NAMALWA (cell line): ENCODE measurements at regions not wholly inside any gene's neighbourhood (a gene's known extent, or its start where the extent isn't known, plus 50 kb on each side); places are given as distances from the start of the nearest gene placed in this dataset.
A peak's percentile ranks its signal among the peaks of the same experiment; 100 is the strongest.

Source experiments
- DNase-seq: peaks from one replicate; pipeline ENCODE4 v3.0.0-alpha.2; 2015; ENCODE audit warnings: low spot score

DNA sequence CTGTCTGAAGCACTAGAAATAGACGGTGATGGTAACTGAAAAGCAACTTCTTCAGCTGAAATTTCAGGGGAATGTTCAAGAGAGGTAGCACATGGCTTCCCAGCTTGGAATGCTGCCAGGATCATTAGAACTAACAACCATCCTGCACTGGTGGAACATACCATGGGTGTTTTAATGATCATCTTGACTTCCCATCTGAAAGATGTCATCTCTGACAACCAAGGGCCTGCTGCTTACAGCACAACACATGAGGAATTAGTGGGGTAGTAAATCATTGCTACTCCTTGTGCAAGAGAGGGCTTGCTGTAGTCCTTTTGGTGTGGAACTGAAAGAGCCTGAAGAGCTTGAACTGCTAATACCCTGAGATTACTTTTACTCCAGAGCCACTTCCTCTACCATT lies 853.7 kb downstream of the MCTP2 start:
- no peak for DNase-seq

DNA sequence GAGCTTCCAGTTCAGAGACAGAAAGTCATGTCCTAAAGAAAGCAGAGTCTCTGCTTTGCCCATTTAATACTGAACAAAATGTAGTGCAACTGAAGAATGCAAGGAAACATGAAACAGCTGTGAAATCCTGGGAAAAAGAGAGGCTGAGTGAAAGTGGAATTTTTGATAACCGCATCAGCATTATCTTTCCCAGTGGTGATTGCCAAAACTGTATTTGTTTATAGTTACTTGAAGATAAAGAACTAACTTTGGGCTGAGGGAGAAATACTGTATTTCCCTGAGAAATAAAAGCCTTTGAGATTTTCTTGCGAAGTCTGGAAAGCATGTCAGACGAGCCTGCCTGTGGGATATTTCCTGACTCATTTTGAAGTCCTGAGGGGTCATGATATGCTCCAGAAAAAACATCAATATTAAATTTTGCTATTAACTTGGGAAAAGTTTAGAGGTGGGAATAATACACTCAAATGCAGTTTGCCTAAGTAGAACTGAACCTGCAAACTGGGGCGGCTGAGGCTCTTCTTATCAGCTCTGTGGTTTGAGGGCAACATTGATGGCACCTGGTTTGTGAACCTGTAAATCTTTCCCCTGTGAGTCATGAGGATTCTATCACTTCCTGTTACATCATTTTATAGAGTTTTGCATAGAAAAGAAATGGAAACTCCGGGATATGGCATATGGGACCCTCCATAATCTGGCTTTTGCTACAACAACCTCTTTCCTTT lies 855.3 kb downstream of the MCTP2 start:
- no peak for DNase-seq

DNA sequence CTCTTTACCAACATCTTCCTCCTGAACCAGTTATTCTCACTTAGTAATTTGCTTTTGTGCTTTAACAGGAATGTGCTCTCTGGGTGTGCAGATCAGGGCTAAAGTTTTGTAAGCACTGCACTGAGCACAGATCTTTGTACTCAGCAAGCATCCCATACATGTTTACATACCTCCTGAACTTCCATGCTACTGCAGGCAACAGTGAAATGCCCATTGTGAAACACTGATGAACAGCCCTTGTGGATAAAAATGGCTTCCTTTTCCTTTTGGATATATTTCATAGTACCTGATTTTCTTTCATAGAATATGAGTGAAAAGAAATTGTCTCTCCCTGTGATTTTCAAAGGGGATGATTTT lies 855.9 kb downstream of the MCTP2 start:
- no peak for DNase-seq

DNA sequence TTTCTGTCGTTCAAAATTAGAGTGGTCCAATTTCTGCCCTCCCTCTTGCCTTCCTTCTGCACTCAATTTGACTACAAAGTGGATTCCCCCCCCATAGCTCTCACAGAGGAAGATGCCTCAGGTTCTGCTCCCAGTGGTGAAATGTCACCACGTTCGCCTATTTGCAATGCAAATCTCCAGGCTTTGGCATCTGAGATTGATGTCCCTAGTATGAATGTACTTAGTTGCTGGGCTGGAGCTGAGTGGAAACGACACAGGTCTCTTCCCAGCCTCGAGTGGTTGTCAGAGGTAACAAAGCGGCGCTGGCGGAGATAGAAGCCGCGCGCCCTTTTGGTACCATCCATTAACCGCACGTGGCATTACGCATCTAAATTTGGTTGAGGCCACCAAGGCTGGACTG lies 860.1 kb downstream of the MCTP2 start:
- peak; percentile 5 for DNase-seq

DNA sequence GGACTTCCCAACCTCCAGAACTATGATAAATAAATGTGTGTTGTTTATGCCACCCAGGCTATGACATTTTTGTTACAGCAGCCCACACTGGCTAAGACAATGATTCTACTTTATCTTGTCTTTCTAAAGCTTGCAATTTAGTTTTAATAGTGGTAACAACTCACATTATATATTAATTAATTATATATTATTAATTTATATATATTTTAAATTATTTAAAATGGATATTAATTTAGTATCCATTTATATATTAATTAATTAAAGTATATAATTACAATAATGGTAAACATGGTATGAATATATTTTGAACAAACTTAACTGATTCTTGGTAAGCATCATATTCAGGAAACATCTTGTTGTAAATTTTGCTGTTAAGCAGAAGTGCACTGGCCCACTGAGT lies 863.9 kb downstream of the MCTP2 start:
- no peak for DNase-seq

DNA sequence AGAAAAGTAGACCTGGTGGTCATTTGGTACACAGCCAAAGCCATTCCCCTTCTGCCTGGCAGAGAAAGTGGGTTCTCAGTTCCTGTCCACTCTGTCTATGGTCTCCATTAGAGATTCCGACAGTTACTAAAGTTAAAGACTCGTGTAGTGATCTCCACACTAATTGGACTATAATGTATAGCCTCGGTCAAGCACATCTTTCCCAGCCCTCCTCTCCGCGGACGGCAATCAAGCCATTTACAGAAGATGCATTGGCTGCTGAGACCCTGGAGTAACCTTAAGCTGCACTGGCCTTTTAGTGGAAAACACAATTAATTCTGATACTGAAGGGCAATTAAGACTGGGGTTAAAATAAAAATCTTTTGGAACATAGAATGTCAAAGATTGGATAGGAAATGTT lies 865.3 kb downstream of the MCTP2 start:
- DNase-seq = no peak

DNA sequence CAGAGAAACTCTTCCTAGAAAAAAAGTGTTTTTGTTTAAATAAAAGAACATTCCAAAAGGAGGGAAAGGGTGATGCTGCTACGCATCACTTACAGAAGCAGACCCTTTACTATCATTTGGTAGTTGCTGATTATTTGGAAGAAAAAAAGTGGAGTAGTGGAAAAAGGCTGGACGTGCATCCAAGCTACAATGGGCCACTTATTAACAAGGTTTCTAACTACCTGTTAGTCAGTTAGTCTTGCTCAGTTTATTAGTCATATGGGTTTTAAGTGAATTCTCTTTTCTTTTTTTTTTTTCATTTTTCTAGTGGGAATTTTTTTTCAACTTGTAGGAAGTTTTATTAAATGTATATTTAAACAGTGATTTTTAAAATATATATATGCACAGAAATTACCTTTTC lies 866.0 kb downstream of the MCTP2 start:
- DNase-seq = no peak

DNA sequence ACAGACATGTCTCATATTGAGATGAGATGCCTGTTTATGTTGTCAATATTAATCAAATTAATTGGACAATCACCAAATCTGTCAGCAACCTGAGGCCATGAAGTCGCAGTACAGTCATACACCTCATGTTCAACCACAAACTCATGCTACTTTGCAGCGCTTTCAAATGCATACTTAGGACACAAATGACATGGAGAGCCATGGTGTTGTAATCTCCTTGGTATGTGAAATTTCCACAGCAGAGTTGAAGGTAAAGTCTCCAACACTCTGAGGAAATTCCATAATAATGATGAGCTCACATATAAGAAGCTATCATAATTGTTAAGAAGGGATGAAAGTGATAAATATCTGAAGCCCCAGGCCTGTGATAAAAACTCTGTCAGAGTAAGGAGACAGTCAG lies 873.9 kb downstream of the MCTP2 start:
- DNase-seq = no peak

DNA sequence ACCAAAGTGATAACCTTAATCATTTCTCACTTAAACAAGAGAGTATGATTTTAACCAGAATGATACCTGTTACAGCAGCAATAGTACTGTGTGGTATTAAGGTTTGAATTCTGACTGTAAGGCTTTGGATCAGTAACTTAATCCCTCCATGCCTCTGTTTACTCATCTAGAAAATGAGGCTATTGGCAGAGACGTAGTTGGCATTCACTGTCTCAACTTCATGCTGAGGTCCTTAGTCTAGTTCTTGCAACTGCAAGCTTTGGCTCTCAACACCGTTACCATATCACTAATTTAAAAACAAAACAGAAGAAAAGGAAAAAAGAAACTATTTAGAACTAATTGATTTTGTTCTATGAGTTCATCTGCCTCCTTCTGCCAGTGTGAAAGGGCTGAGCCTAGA lies 875.4 kb downstream of the MCTP2 start:
- DNase-seq = no peak

DNA sequence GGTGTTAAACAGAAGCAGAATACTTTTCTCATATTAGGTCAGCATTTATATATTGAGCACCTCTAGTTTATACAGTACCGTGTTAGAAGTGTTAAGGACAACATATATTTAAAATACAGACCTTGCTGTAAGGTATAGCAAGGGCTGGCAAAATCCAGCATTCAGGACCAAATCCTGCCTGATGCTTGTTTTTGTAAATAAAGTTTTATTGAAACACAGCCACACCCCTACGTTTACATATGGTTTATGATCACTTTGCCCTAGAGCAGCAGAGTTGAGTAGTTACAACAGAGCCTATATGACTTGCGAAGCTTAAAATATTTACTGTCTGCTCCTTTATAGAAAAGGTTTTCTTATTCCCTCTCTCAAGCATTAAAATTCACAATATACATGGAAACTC lies 877.3 kb downstream of the MCTP2 start:
- DNase-seq = no peak

DNA sequence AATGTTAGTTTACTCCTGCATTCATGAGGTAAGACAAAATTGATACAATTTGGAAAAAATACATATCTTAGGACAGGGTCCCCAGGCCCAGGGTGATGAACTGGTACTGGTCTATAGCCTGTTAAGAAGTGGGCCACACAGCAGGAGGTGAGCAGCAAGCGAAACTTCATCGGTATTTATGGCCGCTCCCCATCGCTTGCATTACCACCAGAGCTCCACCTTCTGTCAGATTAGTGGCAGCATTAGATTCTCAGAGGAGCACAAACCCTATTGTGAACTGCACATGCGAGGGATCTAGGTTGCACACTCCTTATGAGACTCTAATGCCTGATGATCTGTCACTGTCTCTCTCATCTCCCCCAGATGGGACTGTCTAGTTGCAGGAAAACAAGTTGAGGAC lies 880.6 kb downstream of the MCTP2 start:
- no peak for DNase-seq

DNA sequence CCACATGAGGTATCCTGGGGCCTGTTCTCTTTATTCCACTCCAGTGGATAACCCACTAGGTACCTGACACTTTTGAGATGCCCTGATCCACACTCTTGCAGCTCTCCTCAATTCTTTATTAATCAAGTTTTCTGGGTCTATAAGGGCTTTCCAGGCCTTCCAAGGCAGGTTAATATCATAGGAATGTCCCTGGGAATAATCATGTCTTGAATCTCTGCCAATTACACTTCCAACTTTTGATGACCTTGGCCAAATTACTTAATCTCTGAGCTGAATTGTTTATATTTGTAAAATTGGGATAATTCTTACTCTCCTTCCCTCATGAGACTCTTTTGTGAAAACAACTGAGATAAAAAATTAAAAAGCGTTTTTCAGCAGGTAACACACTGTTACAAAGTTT lies 881.7 kb downstream of the MCTP2 start:
- no peak for DNase-seq

DNA sequence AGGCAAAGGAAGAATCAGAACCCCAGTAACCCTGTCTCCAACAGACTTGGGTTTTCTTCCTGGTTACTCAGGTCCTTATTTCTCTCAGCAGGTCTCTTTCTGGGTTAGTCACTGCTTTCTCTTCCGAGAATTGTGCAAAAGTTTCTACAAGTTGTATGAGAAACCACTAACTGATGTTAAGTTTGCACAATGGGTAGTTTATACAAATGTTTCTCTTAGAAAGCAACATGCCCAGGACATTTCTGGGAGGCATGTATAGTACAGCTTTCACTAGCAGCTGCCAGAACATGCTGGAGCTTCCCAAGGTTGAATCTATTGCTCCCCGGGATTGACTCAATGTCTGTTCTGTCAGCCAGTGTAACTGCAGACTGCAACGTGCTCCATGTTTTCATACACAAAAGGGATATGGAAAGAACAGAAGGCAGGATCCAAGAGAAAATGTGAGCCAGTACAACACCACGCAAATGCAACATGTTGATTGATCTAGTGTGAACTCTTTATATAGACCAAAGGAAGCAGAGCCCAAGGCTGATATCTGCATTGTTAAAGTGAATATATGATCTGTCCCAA lies 887.8 kb downstream of the MCTP2 start:
- DNase-seq = no peak

DNA sequence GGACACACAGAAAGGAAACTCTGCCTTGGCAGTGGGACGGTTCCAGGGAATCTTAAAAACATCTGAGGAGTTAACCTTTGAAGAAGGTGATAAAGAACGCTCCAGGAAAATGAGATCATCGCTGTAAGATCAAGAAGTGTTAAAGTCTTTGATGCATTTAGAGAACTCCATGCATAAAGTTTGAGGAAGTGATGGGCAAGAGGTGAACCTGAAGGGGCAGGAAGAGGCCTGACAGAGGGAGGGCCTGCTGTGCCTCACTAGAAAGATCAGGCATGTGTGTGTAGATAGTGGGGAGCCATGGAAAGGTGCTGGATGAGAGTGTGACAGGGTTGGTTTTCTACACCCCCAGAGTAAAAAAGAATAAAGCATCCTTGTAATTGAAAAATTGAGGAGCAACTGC lies 889.2 kb downstream of the MCTP2 start:
- DNase-seq = no peak

DNA sequence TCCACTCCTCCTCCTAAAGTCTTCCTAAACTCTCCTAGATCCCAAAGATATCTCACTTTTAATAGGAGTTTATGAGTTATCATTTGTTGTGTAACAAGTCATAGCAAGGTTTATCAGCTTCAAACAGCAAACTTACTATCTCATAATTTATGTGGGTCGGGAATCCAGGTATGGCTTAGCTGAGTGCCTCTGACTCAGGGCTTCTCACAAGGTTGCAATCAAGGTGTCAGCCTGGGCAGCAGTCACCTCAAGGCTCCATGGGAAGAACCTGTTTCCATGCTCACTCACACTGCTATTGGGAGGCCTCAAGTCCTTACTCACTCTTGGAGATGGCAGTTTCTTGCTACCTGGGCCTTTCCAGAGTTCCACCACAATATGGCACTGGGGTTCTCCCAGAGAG lies 889.8 kb downstream of the MCTP2 start:
- no peak for DNase-seq

DNA sequence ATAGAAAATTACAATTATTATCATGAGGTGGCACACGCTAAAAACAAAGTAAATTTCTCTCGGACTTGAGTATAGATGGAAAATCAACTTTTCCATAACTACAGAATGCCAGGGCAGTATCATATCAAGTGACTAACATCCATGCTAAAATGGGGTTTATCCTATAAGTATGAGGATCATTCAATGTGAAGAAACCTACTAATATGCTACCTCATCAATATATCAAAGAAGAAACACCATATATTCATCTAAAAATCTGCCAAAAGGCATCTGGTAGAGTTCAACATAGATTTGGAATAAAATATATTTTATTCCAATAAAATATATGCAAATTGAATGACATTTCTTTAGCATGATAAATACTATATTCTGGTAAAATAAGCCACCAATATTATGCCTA lies 894.4 kb downstream of the MCTP2 start:
- DNase-seq = no peak

DNA sequence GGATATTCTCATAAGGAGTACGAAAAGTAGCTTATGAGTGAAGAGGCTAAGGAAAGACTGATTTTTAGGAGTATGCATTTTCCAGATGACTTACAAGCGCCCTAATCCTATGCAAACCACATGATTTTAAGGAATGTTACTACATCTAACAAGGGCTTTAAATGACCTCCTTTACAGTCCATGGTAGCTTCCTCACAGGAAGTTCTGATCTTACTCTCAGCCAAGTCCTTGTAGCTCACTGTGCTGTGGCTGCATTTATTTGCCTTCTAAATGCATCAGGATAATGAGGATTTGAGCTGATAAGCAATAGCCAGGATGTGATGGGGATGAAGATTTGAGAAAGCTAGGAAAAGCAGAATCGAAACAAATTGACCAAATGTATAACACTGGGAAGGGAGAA lies 896.0 kb downstream of the MCTP2 start:
- no peak for DNase-seq

DNA sequence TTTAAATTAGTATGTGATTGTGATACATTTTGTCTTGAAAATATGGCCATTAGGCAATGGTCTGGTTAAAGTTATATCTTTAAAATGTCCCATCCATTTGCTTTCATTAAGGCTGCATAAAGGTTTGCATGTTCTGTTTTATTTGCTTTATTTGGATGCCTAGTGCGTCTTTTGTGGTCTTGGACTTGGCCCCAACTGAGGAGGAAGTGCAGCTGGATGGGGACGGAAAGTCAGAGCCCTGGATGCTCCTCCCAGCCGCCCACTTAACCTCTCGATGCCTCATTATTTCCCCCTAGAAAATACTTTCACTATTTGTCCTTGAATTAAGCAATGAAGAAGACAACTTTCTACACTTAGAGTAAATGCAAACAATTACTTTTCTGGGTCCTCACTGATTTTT lies 898.2 kb downstream of the MCTP2 start:
- no peak for DNase-seq

DNA sequence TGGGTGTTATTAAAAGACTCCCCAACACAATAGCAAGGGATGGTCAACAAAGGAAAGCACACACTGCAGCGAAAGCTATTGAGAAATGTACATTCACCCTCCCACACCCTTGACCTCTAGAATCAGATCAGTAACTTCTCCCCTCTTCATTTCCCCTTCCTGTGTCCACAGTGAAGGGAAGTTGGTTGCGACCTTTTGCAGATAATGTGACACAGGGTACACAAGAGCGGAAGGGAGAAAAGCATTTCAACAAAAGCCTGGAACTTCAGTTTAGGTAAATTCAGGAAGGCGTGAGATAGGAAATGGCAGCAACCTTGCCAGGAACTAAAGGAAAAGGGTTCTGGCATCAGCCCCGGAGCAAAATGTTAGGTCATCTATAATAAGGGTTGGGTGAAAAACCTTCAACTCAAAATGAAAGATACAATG lies 899.8 kb downstream of the MCTP2 start:
- DNase-seq = no peak

DNA sequence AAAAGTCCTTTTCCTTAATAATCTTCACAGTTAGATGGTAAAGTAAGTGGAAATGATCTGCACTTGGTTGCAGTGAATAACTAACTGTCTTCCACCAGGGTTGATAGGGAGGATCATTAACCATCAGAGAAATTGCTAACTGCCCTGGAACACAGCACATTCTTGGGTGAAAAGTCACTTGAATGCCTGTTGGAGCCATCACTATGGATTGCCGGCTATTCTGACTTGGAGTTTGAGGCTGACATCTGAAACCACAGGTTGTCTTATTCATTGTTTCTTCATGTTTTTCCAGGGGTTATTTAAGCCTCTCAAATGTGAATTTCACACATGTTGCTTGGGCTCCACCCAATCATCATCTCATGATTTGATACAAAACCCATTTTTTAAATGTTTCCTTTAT lies 901.4 kb downstream of the MCTP2 start:
- DNase-seq = no peak

DNA sequence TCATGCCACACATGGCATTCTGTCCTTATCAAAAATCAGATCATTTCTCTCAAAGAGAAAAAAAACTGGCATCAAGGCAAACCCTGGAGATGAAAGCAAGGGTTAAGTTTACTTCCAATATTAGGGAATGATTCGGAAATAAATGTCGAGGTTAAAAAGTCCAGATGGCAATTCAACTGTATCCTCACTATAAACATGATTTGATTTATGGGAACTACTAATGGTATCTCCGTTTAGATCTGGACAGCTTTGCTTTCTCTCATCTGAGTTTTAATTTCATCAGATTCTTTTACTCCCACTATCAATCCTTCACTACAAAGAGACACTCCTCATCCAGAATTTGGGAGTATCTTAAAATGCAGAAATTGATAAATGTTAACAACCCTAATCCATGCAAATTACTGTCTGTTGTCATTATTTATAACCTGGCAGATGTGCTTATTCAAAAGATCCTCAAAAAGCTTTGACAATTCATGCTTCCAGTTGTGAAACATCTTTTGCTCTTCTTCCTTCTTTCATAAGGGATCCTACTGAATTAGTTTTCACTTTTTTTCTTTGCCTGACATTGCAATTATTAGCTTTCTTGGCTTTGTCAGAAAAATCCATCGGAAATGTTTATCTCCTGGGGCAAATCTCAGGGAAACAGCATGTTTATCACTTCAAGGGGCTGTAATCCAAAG lies 903.2 kb downstream of the MCTP2 start:
- no peak for DNase-seq

DNA sequence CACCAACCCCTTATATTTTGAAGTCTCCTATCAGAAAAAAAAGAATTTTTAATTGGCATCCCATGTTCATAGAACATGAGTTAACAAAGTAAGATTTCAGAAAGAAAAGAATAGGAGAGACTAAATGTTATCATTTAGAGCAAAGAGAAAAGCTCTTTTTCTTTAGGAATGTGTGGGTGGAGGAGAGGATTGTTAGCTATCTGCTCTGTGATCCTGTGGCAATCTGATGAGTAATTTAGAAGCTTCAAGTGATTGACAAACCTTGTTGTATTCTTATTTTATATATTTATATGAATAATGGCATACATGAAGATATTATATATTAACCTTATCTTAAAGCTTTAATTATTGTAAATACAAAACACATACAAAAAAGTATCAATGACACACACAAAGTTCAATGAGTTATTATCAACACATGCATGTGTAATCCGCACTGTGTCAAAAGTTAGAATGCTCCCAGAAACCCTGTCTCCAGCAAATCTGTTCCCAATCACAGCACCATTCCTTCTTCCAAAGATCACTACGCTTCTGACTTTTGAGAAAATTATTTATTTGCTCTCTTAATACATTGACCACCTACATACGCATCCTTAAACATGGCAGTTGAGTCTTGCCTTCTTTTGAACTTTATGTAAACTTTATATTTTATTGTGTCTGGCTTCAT lies 907.4 kb downstream of the MCTP2 start:
- no peak for DNase-seq

DNA sequence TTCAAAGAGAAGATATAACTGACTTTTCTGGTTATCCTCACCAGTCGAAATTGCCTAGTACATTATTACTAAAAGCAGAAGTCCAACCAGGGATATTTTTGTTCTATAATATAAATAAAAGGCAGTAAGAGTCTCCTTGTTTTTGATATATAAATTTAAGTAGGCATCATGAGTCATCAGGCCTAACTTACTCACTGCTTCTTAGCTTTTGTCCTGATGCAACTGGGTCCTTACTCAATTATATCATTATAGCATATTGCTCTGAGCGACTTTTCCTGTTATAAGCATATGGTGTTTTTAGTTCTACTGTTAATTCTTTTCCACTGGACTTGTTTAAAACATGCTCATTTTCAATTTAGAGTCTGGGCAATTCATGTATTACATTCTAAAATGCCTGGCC lies 910.1 kb downstream of the MCTP2 start:
- no peak for DNase-seq
